HEK293 (cell line): ENCODE measurements at regions not wholly inside any gene's neighbourhood (a gene's known extent, or its start where the extent isn't known, plus 50 kb on each side); places are given as distances from the start of the nearest gene placed in this dataset.

ENCODE experiments used
- CTCF ChIP-seq: fragments of 450-650 bp; formaldehyde crosslinking; IDR thresholded peaks from 2 replicates; pipeline ENCODE4 v1.5.1; 2016; ENCODE audit warnings: missing biosample characterization, missing genetic modification characterization
- HOXA7 ChIP-seq: sonication (generic); formaldehyde crosslinking; IDR thresholded peaks from 2 replicates; pipeline ENCODE4 v1.8.1; 2022; ENCODE audit warnings: missing genetic modification reagents, borderline replicate concordance
- IKZF3 ChIP-seq: fragments of 450-650 bp; IDR thresholded peaks from 2 replicates; pipeline ENCODE4 v1.5.0; 2018; ENCODE audit warnings: missing biosample characterization, mild to moderate bottlenecking, missing genetic modification characterization, moderate library complexity
- MZF1 ChIP-seq: fragments of 450-650 bp; formaldehyde crosslinking; IDR thresholded peaks from 2 replicates; pipeline ENCODE4 v1.5.1; 2017; ENCODE audit warnings: missing biosample characterization, missing genetic modification characterization, borderline replicate concordance
- ZBTB21 ChIP-seq: fragments of 450-650 bp; formaldehyde crosslinking; IDR thresholded peaks from 2 replicates; pipeline ENCODE4 v1.5.1; 2017; ENCODE audit warnings: missing biosample characterization, missing genetic modification characterization
- ZNF341 ChIP-seq: fragments of 450-650 bp; formaldehyde crosslinking; IDR thresholded peaks from 2 replicates; pipeline ENCODE4; 2016; ENCODE audit warnings: low read depth, missing biosample characterization, missing genetic modification characterization
- ZNF530 ChIP-seq: fragments of 450-650 bp; formaldehyde crosslinking; IDR thresholded peaks from 2 replicates; pipeline ENCODE4 v1.5.1; 2016; ENCODE audit warnings: low read depth, missing biosample characterization, missing genetic modification characterization
- ZNF580 ChIP-seq: fragments of 450-650 bp; formaldehyde crosslinking; IDR thresholded peaks from 2 replicates; pipeline ENCODE4 v1.5.1; 2016; ENCODE audit warnings: missing biosample characterization, missing genetic modification characterization
- ZNF660 ChIP-seq: fragments of 450-650 bp; IDR thresholded peaks from 2 replicates; pipeline ENCODE4 v1.5.1; 2018; ENCODE audit warnings: missing biosample characterization, mild to moderate bottlenecking, missing genetic modification characterization
- ZNF677 ChIP-seq: fragments of 450-650 bp; IDR thresholded peaks from 2 replicates; pipeline ENCODE4 v1.5.0; 2018; ENCODE audit warnings: missing biosample characterization, mild to moderate bottlenecking, missing genetic modification characterization, moderate library complexity
- ZNF707 ChIP-seq: fragments of 450-650 bp; formaldehyde crosslinking; IDR thresholded peaks from 2 replicates; pipeline ENCODE4 v1.5.1; 2016; ENCODE audit warnings: missing biosample characterization, missing genetic modification characterization
- ZNF777 ChIP-seq: fragments of 450-650 bp; formaldehyde crosslinking; IDR thresholded peaks from 2 replicates; pipeline ENCODE4 v1.5.1; 2017; ENCODE audit warnings: missing biosample characterization, missing genetic modification characterization, borderline replicate concordance

GRCh38 chr5:35374584-35374983 lies 144.3 kb upstream of the PRLR start:
- TF ChIP-seq CTCF (no peak), ZNF530 (tag by site-specific recombination) (no peak), IKZF3 (tag by site-specific recombination) (no peak), ZNF341 (tag by site-specific recombination) (no peak), MZF1 (tag by site-specific recombination) (no peak), ZBTB21 (no peak), ZNF660 (no peak), ZNF580 (tag by site-specific recombination) (no peak), ZNF677 (no peak), ZNF777 (tag by site-specific recombination) (no peak), ZNF707 (no peak), HOXA7 (CRISPR knock-in tag) (no peak)
